ENCODE measurements at regions not wholly inside any gene's neighbourhood (a gene's known extent, or its start where the extent isn't known, plus 50 kb on each side); places are given as distances from the start of the nearest gene placed in this dataset.
A peak's percentile ranks its signal among the peaks of the same experiment; 100 is the strongest.
"Not testable (repeated sequence)": the region's sequence is repeated elsewhere in the genome, so short reads cannot be mapped to it uniquely, and the experiment has no call there.

DNA sequence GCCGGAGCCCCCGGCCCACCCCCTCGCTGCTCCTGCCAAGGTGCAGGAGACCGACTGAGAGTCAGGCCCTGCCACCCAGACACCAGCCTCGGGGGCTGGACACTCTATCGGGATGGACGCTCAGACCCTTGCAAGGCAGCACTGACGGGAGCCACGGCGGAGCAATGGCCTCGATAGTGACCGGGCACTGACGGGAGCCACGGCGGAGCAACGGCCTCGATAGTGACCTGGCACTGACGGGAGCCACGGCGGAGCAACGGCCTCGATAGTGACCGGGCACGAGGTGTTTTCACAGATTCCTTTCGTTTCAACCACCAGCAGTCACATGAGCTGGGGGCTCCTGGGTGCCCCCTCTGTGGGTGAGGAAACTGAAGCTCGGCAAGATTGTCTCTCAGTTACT is 123.6 kb upstream of the PPP1R26 start:
- no peak for DNase-seq (ENCODE audit: low spot score)

GRCh38 chr9:135356796-135357195 is 122.8 kb upstream of the PPP1R26 start:
- no peak for DNase-seq (ENCODE audit: low spot score)

DNA sequence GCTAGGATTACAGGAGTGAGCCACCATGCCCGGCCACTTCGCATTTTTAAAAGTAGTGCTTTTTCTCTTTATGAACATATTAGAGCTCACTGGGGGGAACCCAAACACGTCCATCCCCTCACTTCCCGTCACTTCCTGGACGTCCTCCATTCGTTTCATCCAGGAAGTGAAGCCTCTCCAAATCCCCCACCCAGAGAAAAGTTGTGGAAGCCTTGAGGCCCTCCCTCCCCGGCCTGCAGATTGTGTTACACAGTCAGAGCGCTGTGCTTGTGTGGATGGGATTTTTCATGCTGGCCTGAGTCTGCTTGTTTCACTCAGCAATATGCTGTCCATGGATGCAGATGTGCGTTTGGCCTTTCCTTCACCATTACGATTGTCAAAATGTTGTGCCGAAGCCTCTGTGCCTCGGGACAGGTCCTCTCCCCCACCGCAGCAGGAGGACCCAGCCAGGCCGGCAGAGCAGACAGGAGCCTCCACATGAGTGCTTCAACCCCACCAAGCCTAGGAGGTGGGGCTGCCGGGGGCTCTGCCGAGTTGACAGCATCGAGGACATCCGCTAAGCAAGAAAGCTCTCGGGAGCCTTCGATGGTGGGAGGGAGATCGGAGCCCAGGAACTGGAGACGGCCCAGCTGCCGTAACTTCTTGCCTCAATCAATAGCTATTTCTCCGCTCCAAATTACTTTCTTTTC is 121.6 kb upstream of the PPP1R26 start:
- no peak for DNase-seq (ENCODE audit: low spot score)

- no peak for DNase-seq (ENCODE audit: low spot score)
These were observed 121.0 kb upstream of the PPP1R26 start for GRCh38 chr9:135358552-135358940.

DNA sequence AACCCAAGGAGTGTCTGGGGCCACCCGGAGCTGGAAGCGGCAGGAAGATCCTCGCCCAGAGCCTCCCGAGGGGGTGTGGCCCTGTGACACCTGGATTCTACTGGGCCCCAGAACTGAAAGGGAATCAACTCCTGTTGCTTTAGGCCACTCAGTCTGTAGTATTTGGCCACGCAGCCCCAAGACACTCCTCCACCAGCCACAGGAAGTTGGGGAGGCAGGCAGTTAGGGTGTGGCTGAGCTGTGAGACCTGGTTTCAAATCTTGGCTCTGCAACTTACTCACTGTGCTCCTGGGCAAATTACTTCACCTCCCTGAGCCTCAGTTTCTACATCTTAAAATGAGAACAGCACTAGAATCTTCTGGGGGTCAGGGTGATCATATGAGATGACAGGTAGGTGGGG is 119.8 kb upstream of the PPP1R26 start:
- no peak for DNase-seq (ENCODE audit: low spot score)

DNA sequence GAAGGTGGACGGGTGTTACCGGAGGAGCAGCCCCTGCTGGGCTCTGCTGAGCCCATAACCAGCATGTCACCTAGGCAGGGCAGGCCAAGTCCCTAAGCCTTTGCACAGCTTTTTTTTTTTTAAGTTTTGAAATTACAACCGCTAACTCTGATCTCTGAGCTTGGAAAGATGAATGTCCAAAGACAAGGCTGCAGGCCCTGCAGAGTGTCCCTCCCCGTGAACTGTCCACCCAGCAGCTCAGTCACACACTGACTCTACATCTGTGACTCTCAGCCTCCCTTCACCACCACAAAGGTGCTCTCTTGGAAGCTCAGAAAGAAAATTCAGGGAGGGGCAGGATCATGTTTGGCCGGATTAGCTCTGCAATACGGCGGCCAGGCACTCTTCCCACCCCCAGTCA is 119.0 kb upstream of the PPP1R26 start:
- no peak for DNase-seq (ENCODE audit: low spot score)

GRCh38 chr9:135361668-135362067 is 117.9 kb upstream of the PPP1R26 start:
- DNase-seq (ENCODE audit: low spot score), result not testable (repeated sequence)

- DNase-seq (ENCODE audit: low spot score), result no peak
These were observed 116.0 kb upstream of the PPP1R26 start for GRCh38 chr9:135363596-135363995.

GRCh38 chr9:135365013-135365768 is 114.4 kb upstream of the PPP1R26 start:
- no peak for DNase-seq (ENCODE audit: low spot score)

DNA sequence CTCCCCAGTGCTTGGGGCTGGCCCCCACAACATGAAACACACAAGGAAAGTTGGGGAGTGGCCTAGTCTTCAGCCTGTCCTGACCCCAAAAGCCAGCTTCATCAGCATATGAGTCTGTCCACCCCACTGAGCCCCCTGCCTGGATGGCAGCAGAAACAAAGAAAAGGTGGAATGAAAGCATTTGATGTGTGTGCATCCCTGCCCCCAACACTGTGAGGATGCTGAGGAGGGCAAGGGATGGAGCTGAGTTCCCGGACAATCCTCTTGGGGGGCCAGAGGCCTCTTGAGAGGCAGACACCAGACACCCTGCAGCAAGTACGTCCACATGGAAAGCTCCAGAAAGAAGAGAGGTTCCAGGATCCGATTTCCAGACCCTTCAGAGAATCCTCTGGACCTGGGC is 113.5 kb upstream of the PPP1R26 start:
- DNase-seq (ENCODE audit: low spot score), result no peak

GRCh38 chr9:135369412-135369990 is 110.1 kb upstream of the PPP1R26 start:
- peak; percentile 56 for DNase-seq (ENCODE audit: low spot score)

- DNase-seq (ENCODE audit: low spot score), result no peak
These were observed 108.9 kb upstream of the PPP1R26 start for GRCh38 chr9:135370411-135371375.

GRCh38 chr9:135371535-135371934 is 108.0 kb upstream of the PPP1R26 start:
- DNase-seq (ENCODE audit: low spot score), result no peak

GRCh38 chr9:135372036-135372435 is 107.5 kb upstream of the PPP1R26 start:
- DNase-seq (ENCODE audit: low spot score), result no peak

DNA sequence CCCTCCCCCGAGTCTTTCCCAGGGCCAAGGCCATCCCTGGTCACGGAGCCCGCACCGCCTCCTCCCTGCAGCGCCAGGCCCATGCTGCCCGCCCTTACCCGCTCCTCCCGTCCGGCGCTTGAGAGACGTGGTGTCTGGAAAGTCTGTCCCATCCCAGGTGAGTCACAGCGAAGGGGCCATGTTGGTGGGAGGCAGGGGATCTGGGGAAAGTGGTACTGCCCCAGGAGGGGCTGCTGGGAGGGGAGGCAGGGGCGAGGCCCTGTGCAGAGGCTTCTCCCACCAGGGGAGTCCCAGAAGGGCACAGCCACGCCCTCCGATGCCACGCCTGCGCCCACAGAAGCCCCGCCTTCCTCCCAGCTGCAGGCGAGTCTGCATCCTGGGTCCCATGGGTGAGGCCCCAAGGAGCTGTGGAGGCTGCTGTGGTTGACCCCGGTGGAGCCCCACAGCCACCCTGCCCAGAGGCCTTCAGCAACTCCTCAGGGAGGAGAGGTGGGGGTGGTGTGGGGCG is 107.0 kb upstream of the PPP1R26 start:
- DNase-seq (ENCODE audit: low spot score), result no peak

- DNase-seq (ENCODE audit: low spot score), result no peak
These were observed 106.4 kb upstream of the PPP1R26 start for GRCh38 chr9:135373151-135373685.

- DNase-seq (ENCODE audit: low spot score), result no peak
These were observed 105.8 kb upstream of the PPP1R26 start for GRCh38 chr9:135373820-135374219.

- DNase-seq (ENCODE audit: low spot score), result no peak
These were observed 105.0 kb upstream of the PPP1R26 start for GRCh38 chr9:135374591-135374990.

DNA sequence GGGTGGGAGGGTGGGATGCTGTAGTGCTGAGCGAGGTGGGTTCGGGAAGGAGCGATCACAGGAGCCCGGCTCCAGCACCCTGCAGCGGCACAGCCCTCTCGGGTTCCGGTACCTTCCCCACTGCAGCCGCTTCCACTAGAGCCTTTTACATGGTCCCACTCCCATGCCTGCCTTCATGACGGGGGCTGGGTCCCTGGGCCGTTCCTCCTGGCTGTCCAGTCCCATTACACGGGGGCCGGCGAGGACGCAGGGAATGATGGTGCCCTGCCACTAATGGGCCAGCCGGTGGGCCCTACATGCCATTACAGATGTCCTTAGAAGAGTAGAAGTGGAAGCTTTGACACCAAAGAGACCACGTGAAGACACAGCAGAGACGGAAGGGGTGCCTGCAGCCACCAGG is 104.6 kb upstream of the PPP1R26 start:
- DNase-seq (ENCODE audit: low spot score), result no peak

GRCh38 chr9:135376511-135377265 is 102.9 kb upstream of the PPP1R26 start:
- DNase-seq (ENCODE audit: low spot score), result peak; percentile 53

DNA sequence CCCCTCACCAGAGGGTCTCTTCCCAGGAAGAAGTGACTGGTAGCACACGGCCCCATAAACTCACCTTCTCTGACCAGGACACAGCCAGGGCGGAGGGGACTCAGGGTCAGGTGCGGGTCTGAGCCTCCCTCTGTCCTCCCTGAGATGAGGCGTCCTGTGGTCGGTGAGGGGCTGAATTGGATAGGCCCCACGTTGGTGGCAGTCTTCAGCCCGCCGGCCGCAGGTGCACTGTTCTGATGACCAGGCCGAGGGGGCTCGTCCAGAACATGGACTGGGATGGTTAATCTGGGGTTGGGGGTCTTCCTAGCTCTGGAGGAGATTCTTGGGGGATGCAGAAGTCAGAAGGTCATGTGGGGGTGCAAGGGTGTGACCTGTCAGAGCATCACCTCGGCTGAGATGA is 102.2 kb upstream of the PPP1R26 start:
- DNase-seq (ENCODE audit: low spot score), result no peak
